IPS DF 4.7 (cell line): ENCODE measurements at regions not wholly inside any gene's neighbourhood (a gene's known extent, or its start where the extent isn't known, plus 50 kb on each side); places are given as distances from the start of the nearest gene placed in this dataset.

ENCODE experiments used
- DNase-seq: peaks from one replicate; pipeline ENCODE4 v3.0.0-alpha.2; 2013; ENCODE audit warnings: low spot score; ENCODE audit errors: extremely low read depth

GRCh38 chr4:167290678-167291077 lies 56.4 kb upstream of the SPOCK3 start:
- DNase-seq: no peak

- DNase-seq: no peak
Measured at GRCh38 chr4:167308876-167309275, 74.6 kb upstream of the SPOCK3 start.

GRCh38 chr4:167321299-167321698 lies 87.0 kb upstream of the SPOCK3 start:
- DNase-seq: no peak

GRCh38 chr4:167339781-167340180 lies 105.5 kb upstream of the SPOCK3 start:
- no peak for DNase-seq

- no peak for DNase-seq
Measured at GRCh38 chr4:167359711-167360110, 125.4 kb upstream of the SPOCK3 start.

GRCh38 chr4:167379076-167379835 lies 145.0 kb upstream of the SPOCK3 start:
- DNase-seq: no peak

GRCh38 chr4:167380964-167381363 lies 146.7 kb upstream of the SPOCK3 start:
- DNase-seq: no peak

- no peak for DNase-seq
Measured at GRCh38 chr4:167383291-167383690, 149.0 kb upstream of the SPOCK3 start.

GRCh38 chr4:167397586-167397985 lies 163.3 kb upstream of the SPOCK3 start:
- no peak for DNase-seq

- no peak for DNase-seq
Measured at GRCh38 chr4:167399201-167399600, 164.9 kb upstream of the SPOCK3 start.

GRCh38 chr4:167406181-167406580 lies 171.9 kb upstream of the SPOCK3 start:
- DNase-seq: no peak

GRCh38 chr4:167415461-167415860 lies 181.2 kb upstream of the SPOCK3 start:
- DNase-seq: no peak

- DNase-seq: no peak
Measured at GRCh38 chr4:167419468-167420140, 185.3 kb upstream of the SPOCK3 start.

- no peak for DNase-seq
Measured at GRCh38 chr4:167421201-167421600, 186.9 kb upstream of the SPOCK3 start.

- no peak for DNase-seq
Measured at GRCh38 chr4:167424341-167425256, 190.3 kb upstream of the SPOCK3 start.

GRCh38 chr4:167428156-167428555 lies 193.9 kb upstream of the SPOCK3 start:
- no peak for DNase-seq

- DNase-seq: no peak
Measured at GRCh38 chr4:167431371-167431770, 197.1 kb upstream of the SPOCK3 start.

GRCh38 chr4:167435786-167436185 lies 201.5 kb upstream of the SPOCK3 start:
- DNase-seq: no peak

GRCh38 chr4:167443841-167444240 lies 209.5 kb upstream of the SPOCK3 start:
- no peak for DNase-seq

- no peak for DNase-seq
Measured at GRCh38 chr4:167452922-167453430, 218.7 kb upstream of the SPOCK3 start.

GRCh38 chr4:167456619-167457018 lies 222.3 kb upstream of the SPOCK3 start:
- no peak for DNase-seq

GRCh38 chr4:167469436-167469835 lies 235.1 kb upstream of the SPOCK3 start:
- no peak for DNase-seq
